Ammon's horn (tissue), 1 donor: ENCODE measurements at regions not wholly inside any gene's neighbourhood (a gene's known extent, or its start where the extent isn't known, plus 50 kb on each side); places are given as distances from the start of the nearest gene placed in this dataset.

ENCODE experiments used
- DNase-seq: peaks from one replicate; pipeline ENCODE4 v3.0.0-alpha.2; 2016; ENCODE audit warnings: low spot score

- DNase-seq: no peak
These were observed 94.0 kb upstream of the THBS1 start for GRCh38 chr15:39486621-39487457.

GRCh38 chr15:39487458-39487735 is 93.5 kb upstream of the THBS1 start:
- DNase-seq: no peak

GRCh38 chr15:39488516-39488915 is 92.4 kb upstream of the THBS1 start:
- no peak for DNase-seq

- DNase-seq: no peak
These were observed 91.9 kb upstream of the THBS1 start for GRCh38 chr15:39488961-39489360.

- no peak for DNase-seq
These were observed 89.6 kb upstream of the THBS1 start for GRCh38 chr15:39491115-39491885.

GRCh38 chr15:39491886-39492490 is 88.9 kb upstream of the THBS1 start:
- no peak for DNase-seq

GRCh38 chr15:39493424-39494067 is 87.3 kb upstream of the THBS1 start:
- no peak for DNase-seq

GRCh38 chr15:39494462-39494861 is 86.4 kb upstream of the THBS1 start:
- no peak for DNase-seq

- DNase-seq: no peak
These were observed 84.7 kb upstream of the THBS1 start for GRCh38 chr15:39495871-39496840.

- no peak for DNase-seq
These were observed 83.7 kb upstream of the THBS1 start for GRCh38 chr15:39497016-39497758.

GRCh38 chr15:39497759-39498565 is 82.9 kb upstream of the THBS1 start:
- DNase-seq: no peak

- no peak for DNase-seq
These were observed 82.2 kb upstream of the THBS1 start for GRCh38 chr15:39498629-39499028.

GRCh38 chr15:39499042-39499441 is 81.8 kb upstream of the THBS1 start:
- no peak for DNase-seq

GRCh38 chr15:39499681-39500080 is 81.2 kb upstream of the THBS1 start:
- DNase-seq: no peak

- DNase-seq: no peak
These were observed 79.4 kb upstream of the THBS1 start for GRCh38 chr15:39501366-39502081.

- no peak for DNase-seq
These were observed 78.8 kb upstream of the THBS1 start for GRCh38 chr15:39502082-39502447.

GRCh38 chr15:39502611-39503195 is 78.2 kb upstream of the THBS1 start:
- no peak for DNase-seq

- DNase-seq: no peak
These were observed 77.4 kb upstream of the THBS1 start for GRCh38 chr15:39503526-39503925.

- DNase-seq: no peak
These were observed 76.1 kb upstream of the THBS1 start for GRCh38 chr15:39504808-39505207.
